SKM-1 treated with dmso at 0.1 percent for 144 hours (cell line): ENCODE measurements at regions not wholly inside any gene's neighbourhood (a gene's known extent, or its start where the extent isn't known, plus 50 kb on each side); places are given as distances from the start of the nearest gene placed in this dataset.

ENCODE experiments used
- DNase-seq: peaks from one replicate; lab custom pipeline; 2025; ENCODE audit not compliant: unreplicated experiment; lab: John Stamatoyannopoulos, UW

DNA sequence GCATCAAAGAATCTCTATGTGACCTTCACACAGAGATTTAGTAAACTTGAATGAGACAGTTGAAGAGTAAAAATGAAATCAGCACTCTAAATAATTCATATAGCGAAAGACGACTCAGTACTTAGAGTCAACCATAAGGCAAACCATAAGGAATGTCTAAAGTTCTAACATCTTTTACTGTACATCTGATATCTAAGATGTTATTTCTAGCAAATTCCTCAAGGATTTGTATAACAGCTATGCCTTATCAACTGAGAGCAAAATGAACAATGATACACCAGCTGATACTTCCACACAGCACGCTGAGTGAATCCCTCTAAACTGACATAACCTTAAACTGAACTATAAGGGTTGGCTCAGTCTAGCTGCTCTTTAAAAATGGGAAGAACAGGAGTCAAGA, 760.3 kb downstream of the EFNA5 start:
- DNase-seq = no peak

DNA sequence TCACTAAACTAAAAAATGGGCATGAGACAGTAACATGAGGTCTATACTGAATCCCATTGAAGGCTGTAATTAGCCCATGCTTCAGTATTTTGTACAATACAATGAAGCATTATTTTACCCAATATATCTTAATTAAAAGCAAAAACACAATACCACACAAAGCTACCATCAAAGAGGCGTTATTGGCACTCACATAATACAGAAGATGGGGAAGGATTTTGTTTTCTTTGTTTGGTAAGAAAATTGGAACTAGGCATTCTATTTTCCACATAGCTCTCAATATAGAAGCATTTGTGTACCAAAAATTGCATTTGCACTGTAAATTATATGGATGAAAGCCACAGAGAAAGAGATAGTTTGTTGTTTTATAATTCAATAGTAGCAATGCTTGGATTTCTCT, 761.0 kb downstream of the EFNA5 start:
- DNase-seq = no peak

DNA sequence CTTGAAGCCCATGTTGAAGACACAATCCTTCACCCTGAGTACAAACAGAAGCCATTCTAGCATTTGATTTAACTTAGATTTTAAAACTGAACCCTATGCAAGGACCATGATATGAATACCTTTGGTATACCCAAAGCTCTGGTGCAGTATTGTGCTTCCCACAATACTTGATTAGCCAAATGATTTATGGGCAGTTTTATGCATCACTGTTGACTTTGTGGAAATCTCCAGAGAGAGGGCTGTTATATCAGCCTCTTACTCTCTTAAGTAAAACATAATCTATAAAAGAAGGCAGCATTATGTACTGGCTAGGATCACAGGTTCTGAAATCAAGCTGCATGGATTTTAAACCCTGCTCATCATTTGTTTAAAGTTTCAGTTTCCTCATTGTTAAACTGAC, 762.8 kb downstream of the EFNA5 start:
- no peak for DNase-seq

DNA sequence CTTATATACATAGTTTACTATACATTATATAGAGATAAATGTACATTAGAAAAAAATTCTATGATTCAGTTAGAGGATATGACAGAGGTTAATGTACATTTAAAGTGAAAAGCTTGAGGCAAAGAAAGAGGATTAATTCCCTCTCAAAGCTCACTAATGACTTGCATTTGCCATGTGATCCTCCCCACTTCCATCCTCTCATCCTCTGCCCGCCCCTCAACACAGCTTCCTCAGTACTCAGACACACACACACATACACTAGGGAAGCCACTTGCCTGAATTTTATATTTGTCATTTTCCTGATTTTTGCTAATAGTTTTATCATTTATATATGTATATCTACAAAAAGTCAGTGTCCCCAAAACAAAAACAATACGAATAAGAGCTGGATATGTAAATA, 764.5 kb downstream of the EFNA5 start:
- DNase-seq = no peak

DNA sequence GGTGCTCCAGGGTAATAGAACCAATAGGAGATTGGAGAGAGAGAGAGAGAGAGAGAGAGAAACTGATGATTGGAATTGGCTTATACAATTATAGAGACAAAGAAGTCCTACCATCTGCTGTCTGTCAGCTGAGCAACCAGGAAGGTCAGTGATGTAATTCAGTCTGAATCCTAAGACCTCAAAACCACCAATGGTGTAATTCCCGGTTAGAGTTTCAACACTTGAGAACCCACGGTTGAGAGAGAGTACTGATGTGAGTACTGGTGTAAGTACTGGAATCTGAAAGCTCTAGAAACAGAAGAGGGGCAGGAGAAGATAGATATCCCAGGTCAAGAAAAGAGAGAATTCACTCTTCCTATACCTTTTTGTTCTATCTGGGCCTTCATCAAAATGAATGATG, 775.8 kb downstream of the EFNA5 start:
- peak; percentile 90 for DNase-seq

DNA sequence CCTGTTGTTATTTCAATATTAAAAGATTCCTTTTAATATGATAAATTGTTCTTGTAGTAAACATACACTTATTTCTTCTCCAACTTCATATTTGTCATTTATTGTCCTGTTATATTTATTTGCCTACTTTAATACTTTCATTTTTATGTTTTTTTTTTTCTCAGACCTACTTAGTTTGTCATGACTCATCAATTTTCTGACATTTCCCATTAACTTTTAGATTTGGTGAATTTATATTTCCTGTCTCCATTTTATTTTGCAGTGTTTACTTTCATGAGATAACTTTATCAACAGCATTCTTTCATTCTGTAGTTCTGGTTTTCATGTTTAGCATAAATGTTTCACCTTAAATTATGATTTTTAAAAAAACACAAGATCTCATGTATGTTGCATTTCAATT, 788.7 kb downstream of the EFNA5 start:
- DNase-seq = no peak

DNA sequence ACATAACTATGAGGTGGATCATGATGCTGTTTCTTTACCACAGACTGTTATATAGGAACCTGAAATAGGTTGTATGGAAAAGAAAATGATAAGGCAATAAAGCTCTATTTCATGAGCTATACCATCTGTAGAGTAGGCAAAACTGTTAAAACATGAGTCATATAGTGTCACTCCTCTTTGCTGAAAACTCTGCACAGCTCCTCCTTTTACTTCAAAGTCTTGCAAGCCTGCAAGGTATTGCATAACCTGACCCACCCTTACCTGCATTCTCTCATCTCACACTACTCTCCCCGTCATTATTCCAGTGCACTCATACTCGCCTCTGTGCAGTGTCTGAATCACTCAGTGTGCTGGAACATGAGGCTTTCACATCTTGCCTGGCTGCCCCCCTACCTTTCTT, 790.1 kb downstream of the EFNA5 start:
- DNase-seq = no peak

DNA sequence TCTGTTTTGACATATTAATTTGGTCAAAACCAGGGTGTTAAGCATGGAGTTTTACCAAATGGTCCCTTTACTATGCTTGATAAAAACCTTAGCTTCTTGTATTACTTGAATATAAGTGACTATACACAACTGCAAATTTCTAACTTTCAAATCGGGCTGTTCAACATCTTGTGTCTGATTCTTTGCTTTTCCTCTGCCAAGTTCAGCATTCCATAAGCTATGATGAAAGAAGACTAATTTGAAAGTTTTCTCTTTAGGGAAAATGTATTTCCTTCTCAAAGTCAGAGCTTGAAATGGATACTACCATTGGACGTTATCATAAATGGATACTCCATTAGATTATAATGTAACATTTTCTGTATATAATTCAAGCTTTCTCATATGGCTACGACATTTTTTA, 792.9 kb downstream of the EFNA5 start:
- no peak for DNase-seq

DNA sequence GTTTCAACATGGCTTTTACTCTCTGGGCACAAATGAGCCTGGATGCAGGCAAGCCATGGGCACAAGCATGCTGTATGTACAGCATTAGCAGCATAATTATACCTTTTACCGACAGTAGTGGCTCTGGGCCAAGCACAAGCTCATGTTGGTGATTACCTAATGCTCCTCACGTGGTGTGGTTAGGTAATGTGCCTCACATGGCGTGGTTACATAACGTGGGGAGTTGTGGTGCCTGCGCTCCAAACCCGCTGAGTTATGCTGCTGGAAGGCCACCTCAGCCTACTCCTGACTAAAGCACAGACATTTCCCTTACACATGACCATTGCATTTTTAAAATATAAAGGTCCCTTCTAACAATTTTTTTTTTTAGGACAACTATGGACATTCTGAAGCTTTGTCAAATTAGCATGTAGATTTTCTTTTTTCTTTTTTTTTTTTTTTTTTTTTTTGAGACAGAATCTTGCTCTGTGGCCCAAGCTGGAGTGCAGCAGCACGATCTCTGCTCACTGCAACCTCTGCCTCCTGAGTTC, 794.0 kb downstream of the EFNA5 start:
- DNase-seq = no peak

DNA sequence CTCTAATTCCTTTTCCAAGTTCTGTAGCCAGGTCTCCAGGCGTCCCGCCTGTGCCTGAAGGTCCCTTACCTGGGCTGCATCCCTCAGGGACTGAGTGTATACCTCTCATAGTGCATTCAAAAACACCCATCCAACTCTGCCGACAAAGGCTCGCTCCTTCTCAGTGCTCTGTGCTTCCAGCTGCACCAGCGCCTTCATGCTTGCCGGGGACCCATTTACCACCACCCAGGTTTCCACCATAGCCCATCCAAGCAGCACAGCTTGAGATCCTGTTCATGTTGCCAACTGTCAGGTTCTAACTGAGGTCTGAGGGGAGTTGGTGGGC, 794.5 kb downstream of the EFNA5 start:
- no peak for DNase-seq

DNA sequence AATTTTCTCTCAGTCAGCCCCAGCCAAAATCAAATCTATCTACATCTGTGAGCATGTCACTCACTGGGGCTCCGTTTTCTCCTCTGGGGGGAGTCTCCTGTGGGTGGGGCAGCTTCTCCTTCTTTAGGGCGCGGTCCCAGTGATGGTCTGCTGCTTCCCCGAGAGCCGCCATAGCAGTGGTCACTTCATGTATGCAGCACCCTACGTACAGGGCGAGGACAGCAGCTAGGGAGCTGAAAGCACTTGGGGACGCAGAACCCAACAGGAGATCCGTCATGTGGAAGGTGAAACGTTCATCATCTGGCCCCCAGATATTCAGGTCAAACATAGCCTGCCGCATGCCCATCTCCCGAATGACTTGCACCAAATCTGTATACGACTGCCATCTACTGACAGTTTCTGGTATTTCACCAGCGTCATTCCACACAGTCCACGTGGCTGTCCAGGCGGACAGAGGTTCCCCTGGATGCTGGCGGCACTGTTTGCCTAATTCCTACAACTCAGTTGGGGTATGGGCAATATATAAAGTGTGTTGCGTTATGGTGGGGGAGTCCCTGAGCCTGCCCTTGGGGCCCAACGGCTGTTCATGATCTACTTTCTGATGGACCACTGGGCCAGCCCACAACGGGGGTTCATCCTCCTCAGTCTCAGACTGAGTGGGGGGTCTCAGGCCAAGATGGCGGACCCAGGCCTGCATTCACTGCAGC, 795.0 kb downstream of the EFNA5 start:
- DNase-seq = no peak

DNA sequence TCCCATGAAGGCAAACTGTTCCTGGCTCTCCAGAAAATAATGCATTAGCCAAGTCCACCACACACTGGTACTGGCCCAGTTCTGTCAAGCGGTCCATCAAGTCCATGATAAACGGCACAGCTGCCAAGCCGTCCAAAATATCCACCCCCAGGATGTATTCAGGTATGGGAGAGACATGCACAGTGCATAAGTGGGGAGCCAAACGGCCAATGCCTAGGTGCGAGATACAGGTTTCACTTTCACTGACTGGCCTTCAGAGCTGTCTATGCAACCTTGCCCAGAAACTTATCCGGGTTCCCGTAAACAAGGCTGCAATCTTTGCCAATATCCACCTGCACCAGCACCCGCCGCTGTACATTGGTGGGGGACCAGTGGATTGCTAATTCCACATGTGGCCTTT, 795.8 kb downstream of the EFNA5 start:
- DNase-seq = no peak

DNA sequence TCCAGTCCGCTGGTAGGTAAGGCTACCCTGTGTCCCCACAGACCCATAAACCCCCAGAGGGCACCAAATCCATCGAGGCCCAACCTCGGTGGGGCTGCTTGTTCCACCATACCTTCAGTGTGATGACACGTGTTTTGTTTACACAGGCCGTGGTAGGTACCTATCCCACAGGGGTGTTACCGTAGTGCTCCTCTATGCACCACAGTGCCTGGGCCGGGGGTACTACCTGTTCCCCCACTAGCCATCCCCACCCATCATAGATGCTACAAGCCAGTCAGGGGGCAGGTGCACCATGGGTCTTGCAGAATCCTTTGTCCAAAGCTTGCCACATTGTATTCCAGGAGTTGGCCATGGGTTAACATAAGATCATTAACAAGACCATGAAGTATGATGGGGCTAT, 796.2 kb downstream of the EFNA5 start:
- DNase-seq = no peak

DNA sequence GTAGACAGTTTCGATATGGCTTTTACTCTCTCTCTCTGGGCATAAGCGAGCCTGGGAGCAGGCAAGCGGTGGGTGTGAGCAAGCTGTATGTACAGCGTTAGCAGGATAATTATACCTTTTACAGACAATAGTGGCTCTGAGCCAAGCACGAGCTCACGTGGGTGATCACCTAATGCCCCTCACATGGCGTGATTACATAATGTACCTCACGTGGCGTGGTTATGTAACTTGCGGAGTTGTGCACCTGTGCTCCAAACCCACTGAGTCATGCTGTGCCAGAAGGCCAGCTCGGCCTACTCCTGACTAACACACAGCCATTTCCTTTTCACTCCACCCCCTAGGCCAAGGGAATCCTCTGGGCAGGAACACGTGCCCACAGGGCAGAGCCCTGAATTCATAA, 797.2 kb downstream of the EFNA5 start:
- no peak for DNase-seq

DNA sequence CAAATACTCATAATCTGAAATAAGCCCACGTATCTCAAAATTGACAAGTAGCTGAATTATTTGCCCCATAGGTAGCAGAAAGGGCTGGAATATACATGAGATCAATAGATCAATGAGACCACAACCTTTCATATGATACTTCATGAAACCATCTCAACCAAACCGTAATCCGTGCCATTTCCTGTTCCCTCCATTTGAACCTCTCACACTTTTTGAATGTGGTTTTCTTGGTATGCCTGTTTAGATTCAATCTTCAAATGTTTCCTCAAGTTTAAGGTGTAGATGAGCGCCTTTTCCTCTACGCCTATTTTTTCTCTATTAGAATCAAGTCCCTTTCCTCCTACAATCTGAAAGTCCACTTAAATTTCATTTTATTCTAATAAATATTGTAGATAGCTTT, 805.5 kb downstream of the EFNA5 start:
- no peak for DNase-seq

DNA sequence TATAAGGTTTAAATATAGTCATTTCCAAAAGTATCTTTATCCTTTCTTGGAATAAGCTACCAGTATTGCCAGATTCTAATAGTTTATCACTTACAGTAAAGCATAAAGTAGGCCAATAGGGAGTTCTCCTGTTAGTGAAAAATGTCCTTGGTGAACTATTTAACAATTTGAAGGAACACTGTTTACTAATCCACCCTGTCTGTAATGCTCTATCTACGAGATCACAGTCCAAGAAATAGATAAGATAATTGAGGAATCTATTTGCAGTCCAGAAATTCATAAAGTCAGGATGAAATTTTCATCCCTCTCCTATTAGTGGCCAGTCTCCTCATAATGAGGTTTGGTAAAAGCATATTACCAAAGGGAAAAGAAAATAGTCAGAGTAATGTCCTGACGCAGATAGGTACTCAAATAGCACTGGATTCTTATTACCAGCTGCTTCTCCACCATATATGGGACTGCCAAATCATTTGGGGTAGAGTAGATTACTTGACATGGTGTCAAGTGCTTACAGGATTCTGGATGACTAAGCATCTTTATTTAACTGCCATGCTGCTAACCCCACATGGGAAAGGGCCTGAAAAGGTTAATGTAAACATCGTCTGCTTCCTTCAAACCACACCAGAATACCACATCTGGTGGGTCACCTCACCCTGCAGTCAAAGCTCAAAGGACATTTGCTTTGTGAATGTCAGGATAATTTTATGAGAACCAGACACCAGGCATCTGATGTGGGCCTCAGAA, 808.1 kb downstream of the EFNA5 start:
- DNase-seq = no peak

DNA sequence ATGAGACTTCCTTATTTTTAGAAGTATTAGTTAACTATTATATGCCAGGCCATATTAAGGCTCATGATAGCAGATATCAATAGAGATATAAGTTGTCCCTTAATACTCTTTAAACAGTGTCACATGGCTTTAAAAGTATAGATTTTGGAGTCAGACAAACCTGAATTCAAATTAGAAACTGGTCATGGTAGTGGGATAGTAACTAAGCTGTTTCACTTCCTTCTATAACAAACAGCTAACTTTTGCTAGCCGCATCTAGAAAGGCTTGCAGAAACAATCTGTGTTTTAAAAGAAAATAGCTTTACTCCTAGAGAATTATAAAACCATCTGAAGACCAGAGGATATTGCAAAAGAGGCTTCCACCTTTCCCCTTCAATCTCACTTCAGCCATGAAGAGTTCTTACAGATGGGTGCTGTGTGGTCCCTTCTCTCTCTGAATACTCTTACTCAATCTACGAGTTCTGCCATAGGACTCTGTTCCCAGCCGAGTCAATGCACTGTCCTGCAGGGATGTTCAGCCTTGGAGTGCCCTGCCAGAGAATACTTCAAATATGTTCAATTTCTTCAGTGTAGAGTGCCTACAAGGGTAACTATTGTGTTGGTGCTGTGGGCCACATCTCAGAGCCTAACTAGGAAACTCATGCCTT, 810.2 kb downstream of the EFNA5 start:
- DNase-seq = no peak

DNA sequence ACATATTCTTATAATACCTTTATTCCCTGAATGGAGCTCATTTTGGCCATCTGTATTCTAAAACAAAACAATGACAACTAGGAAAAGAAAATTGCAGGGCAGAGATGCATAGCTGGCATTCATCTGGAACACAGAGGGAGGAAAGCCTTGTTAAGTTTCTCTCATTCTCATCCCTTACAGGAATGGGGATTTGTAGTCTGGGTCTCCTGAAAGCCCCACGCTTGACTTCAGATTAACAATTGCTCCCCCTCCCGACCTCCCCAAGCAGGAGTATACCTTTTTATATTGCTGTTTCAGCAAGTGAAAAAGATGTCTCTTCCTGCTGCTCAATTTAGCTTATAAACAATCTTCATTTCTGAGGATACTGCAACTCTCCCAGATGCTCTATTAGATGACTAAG, 812.1 kb downstream of the EFNA5 start:
- no peak for DNase-seq

DNA sequence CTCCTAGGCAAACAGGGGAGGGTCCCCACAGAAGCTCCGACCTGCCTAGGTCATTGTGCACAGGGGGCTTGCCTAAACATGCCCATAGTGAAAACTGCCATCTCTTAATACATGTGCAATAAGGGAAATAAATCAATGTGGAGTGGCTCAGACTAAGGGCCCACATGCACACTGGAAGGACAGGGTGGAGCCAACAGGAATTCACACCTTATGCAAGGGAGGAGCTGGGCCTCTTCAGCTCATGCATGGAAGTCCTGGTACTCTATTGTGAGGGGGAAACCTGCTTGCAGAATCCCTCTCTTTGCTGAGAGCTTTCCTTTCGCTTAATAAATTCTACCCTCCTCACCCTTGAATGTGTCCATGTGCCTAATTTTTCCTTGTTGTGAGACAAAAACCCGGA, 815.8 kb downstream of the EFNA5 start:
- no peak for DNase-seq

DNA sequence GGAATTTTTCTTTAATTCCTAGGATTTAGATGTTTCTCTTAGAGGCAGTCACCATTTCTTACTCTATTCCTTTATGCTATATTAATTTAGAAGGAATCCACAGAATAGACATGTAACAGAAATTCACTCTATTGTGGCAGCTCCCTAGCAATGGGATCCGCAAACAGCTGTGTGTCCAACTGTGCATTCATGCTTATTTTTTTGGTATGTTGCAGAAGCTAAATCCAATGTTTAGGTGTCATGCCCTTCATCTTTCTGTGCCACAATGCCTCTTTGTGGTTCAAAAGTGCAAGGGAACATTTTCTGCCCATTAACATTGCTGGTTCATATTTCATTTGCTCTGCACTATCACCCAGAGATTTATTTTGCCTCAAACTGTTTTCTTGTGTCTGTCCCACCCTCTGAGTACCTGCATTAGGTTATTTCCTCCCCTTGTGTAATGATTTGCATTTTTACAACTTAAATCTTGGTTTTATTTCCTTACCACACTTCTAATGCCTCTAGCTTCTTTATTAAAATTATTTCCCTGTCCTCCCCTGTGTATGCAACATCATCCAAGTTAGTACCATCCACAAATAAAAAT, 816.5 kb downstream of the EFNA5 start:
- DNase-seq = no peak

DNA sequence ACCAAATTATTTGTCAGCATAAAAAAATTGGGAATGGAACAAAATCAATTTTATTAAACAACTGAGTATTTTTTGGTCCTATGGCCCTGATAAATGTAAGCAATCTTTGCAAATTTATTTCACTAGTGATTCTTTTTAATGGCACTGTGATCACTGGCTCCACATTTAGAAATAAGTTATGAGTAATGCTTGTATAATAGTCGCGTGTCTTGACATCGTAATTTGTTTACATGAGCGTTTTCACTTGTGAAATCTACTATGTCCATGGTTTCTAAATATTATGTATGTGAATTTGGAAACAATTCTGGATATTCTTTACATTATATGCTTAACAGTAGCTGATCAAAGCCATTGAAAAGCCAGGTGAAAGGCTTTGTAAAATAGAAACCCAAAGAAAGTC, 817.5 kb downstream of the EFNA5 start:
- no peak for DNase-seq

DNA sequence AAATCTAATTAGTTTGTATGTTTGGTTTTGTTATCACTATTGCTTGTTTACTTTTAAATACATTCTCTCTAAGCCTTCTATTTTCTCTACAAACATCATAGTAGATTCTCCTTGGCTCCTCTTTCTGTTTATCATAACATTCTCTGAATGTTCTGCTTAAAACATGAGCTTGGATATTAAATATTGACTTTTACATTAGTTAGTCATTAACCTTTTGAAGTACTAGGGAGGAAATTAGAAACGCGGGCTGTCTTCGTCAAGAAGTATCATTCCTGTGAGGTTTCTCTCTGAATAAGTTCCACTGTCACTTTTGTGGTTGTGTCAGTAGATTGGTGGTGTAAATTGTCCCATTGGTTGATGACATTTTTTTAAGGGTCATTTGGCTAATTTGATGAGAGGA, 821.5 kb downstream of the EFNA5 start:
- no peak for DNase-seq
